ENCODE measurements at regions not wholly inside any gene's neighbourhood (a gene's known extent, or its start where the extent isn't known, plus 50 kb on each side); places are given as distances from the start of the nearest gene placed in this dataset.
"Not testable (repeated sequence)": the region's sequence is repeated elsewhere in the genome, so short reads cannot be mapped to it uniquely, and the experiment has no call there.

- DNase-seq (ENCODE audit: low spot score): peak; percentile 40
Observed at GRCh38 chr5:163569284-163569683, 63.9 kb downstream of the MAT2B start.

- DNase-seq (ENCODE audit: low spot score): no peak
Observed at GRCh38 chr5:163571744-163572143, 66.3 kb downstream of the MAT2B start.

GRCh38 chr5:163574472-163575440 is 69.3 kb downstream of the MAT2B start:
- no peak for DNase-seq (ENCODE audit: low spot score)

GRCh38 chr5:163578652-163579051 is 73.2 kb downstream of the MAT2B start:
- no peak for DNase-seq (ENCODE audit: low spot score)

GRCh38 chr5:163579729-163580128 is 74.3 kb downstream of the MAT2B start:
- no peak for DNase-seq (ENCODE audit: low spot score)

GRCh38 chr5:163580516-163580915 is 75.1 kb downstream of the MAT2B start:
- no peak for DNase-seq (ENCODE audit: low spot score)

GRCh38 chr5:163583491-163584153 is 78.2 kb downstream of the MAT2B start:
- DNase-seq (ENCODE audit: low spot score): not testable (repeated sequence)

- DNase-seq (ENCODE audit: low spot score): no peak
Observed at GRCh38 chr5:163585206-163585605, 79.8 kb downstream of the MAT2B start.

GRCh38 chr5:163586531-163586956 is 81.1 kb downstream of the MAT2B start:
- no peak for DNase-seq (ENCODE audit: low spot score)

GRCh38 chr5:163594951-163595350 is 89.5 kb downstream of the MAT2B start:
- DNase-seq (ENCODE audit: low spot score): no peak

GRCh38 chr5:163595932-163596607 is 90.7 kb downstream of the MAT2B start:
- no peak for DNase-seq (ENCODE audit: low spot score)

- no peak for DNase-seq (ENCODE audit: low spot score)
Observed at GRCh38 chr5:163596608-163597315, 91.3 kb downstream of the MAT2B start.

GRCh38 chr5:163604013-163604412 is 98.6 kb downstream of the MAT2B start:
- no peak for DNase-seq (ENCODE audit: low spot score)

- no peak for DNase-seq (ENCODE audit: low spot score)
Observed at GRCh38 chr5:163607256-163607655, 101.8 kb downstream of the MAT2B start.

- DNase-seq (ENCODE audit: low spot score): no peak
Observed at GRCh38 chr5:163608621-163609020, 103.2 kb downstream of the MAT2B start.

GRCh38 chr5:163609910-163610309 is 104.5 kb downstream of the MAT2B start:
- DNase-seq (ENCODE audit: low spot score): no peak

- peak; percentile 41 for DNase-seq (ENCODE audit: low spot score)
Observed at GRCh38 chr5:163612358-163613149, 107.1 kb downstream of the MAT2B start.

- DNase-seq (ENCODE audit: low spot score): no peak
Observed at GRCh38 chr5:163613150-163613442, 107.7 kb downstream of the MAT2B start.

GRCh38 chr5:163614787-163615186 is 109.4 kb downstream of the MAT2B start:
- peak; percentile 33 for DNase-seq (ENCODE audit: low spot score)

GRCh38 chr5:163619273-163619934 is 114.0 kb downstream of the MAT2B start:
- DNase-seq (ENCODE audit: low spot score): no peak

- no peak for DNase-seq (ENCODE audit: low spot score)
Observed at GRCh38 chr5:163619951-163620350, 114.5 kb downstream of the MAT2B start.
